ENCODE measurements at regions not wholly inside any gene's neighbourhood (a gene's known extent, or its start where the extent isn't known, plus 50 kb on each side); places are given as distances from the start of the nearest gene placed in this dataset.

DNA sequence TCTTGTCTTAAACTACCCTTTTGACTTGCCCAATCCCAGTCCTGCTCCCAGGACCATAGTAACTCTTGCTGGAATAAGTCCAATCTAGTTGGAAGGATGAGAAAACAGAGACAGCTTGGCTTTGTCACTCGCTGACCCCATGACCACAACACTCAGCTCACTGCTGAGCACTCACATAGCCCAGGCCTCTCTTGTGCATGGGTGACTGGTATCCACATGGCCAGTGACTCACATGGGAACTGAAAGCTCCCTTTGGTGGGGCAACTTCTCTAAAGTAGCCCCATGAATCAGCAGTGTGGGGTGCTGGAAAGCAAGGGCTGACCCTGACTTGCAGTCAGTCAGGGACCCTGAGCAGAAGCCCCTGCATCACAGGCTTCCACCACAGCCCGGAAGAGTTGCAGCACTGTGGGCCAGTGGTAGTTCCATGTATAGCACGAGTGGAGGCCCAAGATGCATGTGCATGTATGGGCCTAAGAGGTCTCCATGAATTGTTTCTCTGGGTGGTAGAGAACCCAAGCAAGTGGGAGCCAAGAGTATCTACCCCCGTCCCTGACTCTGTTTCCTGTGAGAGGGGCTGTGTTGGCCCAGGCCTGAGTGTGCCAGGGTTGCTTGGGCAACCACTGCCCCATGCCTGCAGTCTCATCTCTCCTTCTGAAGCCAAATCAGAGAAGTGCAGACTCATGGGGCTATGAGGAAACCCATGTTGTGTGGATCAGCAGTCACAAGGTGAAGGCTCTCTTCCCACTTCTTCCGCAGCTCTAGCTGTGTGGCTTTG lies 62.1 kb upstream of the XCR1 start:
- no peak for DNase-seq

DNA sequence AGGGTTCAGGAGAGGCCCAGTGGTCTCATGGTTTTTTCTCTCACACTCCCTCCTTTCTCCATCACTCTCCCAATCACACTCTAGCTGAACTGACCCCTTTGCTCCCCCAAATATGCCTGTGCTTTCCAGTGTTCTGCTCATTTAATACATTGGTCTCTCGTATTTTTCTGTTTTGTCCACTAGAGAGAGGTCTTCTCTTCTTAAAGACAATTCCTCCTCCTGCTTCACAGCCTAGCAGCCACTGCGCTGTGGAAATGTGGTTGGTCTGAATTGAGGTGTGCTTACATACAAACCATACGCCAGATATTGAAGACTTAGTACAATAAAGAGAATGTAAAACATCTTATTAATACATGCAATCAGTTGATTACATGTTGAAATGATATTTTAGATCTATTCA lies 60.6 kb upstream of the XCR1 start:
- no peak for DNase-seq

DNA sequence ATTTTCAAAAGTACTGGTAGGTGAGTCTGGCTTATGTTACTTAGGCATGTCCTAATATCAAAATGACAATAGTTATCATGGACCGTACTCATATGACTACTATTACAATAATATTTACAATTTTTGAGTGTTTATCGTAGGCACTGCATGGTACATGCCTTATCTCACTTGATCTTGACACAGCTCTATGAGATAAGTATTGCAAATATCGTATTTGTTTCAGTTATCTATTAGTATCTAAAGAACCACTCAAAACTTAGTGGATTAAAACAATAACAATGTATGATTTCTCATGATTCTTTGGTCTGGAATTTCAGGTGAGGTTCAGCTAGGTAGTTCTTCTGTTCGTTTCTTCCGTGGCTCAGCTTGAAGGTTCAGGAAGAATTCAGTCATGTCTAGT lies 59.7 kb upstream of the XCR1 start:
- DNase-seq: no peak

DNA sequence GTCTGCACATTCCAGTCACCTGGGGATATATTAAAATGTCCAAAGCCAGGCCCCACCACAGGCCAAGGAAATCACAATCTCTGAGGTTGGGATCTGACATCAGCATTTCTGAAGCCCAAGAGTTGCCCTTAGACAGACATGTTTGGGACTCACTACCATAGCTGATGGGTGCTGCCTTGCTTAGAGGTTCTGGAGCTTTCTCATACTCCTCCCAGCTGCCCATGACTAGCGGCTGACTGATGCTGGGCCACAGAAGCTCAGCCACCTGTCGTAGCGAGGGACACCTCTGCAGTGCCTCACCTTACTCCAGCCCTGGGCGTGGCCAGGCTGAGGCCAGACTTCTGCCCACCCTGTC lies 58.8 kb upstream of the XCR1 start:
- DNase-seq: no peak

DNA sequence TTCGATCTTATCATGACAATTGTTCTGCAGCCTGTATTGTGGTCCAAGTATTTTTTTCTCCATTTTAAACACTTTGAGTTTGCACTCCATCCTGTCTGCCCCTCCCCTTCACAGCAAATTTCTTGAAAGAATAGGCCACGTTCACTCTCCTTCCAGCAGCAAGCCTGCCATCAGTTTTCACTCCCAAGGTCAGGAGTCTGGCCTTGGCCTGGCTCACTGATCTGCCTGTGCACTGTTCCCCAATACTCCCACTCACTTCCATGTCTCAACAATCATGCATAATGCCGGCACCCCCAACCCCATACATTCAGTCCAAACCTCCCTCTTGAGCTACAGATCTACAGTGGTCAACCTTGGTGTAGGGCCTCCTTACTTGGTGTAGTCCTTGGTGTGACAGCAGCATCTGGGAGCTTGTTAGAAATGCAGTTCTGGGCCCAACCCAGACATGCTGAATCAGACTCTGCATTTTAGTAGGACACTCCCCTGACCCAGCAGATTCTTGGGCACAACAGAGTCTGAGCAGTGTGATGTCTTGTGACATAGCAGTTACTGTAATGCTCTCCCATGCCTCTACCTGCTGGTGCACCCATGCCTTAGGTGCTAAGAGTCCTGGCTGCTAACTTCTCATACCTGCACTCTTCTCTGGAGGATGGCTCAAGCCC lies 58.3 kb upstream of the XCR1 start:
- DNase-seq: no peak

DNA sequence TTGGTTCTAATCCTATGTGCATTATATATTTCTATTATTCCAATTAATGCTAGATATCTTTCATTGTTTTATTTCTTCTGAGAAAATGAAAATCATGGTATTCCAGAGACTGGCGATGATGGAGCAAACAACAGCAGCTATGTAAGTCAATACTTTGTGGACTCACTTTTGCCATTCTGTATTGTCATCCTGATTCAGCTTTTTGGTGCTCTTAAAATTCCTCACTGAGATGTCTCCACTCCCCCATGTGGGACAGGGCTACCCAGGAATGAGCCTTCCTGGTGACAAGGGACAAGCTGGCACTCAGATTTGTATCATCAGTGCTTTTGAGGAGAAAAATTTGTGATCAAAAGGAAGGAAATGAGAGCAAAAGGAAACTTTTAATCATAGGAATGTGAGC lies 56.7 kb upstream of the XCR1 start:
- no peak for DNase-seq

DNA sequence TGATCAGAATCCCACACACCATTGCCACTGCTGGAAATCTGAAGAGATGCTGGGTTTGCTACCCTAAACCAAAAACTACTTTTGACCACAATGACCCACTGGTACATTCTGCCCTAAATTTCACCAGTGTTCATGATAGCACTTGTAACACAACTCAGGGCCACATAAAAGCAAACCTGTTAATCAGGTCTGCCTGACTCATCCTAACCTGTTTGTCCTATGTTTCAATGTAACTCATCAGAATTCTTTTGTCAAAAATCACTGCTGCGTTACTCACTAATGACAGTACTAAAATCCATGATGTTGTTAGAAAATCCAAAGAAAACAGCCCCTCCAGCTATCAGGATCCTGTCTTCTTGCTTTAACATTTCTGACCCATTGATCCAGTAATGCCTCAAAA lies 55.6 kb upstream of the XCR1 start:
- DNase-seq: no peak

DNA sequence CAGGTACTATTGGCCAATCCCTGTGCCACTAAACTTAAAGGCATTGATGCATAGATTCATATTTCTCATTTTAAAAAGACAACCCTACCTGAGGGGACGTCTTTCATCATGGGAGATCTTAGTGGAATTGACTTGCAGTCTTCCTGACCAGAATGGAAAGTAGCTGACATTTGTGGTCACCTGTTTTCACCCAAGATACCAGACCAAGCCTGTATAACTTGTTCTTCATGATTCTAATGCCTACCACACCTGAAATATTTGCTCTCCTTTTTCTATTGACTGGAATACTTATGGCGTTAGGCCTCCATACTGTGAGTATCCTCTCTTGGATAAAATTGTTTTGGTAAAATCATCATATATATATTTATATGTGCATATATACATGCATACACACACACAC lies 54.7 kb upstream of the XCR1 start:
- no peak for DNase-seq

DNA sequence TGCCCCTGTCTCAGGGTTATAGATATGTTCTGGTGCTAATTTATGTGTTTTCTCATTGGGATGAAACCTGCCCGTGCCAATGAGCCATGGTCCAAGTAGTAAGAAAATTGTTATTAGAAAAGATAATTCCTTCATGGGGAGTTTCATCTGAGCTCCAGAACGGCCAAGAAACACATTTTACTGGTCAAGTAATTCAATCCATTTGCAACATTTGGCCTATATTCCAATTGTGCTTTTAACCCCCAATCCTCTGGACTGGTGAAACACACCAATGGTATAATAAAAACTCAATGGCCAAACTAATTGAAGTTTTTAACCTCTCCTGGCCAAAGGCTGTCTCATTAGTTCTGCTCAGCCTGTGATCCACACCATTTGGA lies 53.7 kb upstream of the XCR1 start:
- no peak for DNase-seq

DNA sequence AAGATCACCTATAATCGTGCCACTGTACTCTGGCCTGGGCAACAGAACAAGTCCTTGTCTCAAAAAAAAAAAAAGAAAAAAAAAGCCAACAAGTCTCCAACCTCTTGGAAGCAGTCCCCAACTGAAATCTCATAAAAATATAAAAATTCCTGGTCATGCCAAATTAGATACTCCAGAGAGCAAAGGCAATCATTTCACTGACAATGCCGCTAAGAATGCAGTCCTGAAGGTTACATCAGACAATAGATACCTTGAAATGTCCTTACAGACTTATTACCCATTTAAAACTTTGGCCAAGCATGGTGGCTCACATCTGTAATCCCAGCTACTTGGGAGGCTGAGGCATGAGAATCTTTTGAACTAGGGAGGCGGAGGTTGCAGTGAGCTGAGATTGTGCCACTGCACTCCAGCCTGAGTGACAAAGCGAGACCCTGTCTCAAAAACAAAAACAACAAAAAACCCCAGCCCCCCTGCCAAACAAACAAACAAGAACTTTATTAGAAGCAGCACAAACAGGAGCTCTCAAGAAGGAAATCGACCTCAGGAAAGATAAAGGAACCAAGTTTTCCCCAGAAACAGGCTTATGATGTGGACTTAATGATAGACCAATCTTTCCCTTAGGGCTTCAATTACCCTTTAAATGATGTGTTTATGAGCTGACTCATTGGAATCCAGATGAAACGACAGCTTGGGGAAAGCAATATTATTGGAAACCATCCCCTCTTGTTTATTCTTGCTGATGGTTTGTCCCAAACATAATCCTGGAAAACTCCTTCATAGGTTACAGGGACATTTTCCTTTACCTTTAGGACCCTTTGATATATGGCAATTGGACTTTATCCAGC lies 53.1 kb upstream of the XCR1 start:
- DNase-seq: no peak

DNA sequence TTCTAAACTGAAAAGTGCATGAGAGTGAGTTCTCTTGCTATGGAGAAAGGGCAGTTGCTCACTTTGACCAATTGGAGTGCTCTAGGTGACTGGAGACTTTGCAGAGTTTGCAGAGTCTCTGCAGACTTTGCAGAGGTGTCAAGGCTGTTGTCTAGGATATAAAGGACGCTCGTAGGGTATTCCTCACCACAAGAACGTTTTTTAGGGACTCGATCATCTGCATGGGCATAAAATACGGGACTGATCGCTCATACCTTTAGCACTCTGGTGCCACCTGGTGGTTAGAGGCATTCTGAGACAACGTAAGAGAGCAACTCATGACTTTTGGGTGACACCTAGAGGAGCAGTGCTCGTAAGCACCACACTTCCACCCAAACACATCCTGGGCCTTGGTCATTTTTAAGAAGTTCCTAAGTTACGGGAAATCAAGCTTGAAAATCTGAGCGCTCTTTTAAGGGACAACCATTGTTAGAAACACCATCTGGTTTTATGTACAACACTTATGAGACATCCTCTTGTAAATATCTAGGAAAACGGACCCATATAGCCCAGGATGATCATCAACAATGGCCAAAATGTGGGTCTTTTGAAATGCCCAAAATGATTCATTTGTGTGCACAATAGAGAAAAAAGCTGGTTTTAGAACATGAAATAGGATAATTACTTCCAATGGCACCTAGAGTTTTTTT lies 51.6 kb upstream of the XCR1 start:
- peak; percentile 77 for DNase-seq
